Esophagus muscularis mucosa (tissue), 4 donors: ENCODE measurements at regions not wholly inside any gene's neighbourhood (a gene's known extent, or its start where the extent isn't known, plus 50 kb on each side); places are given as distances from the start of the nearest gene placed in this dataset.

Source experiments
- DNase-seq: peaks from one replicate; pipeline ENCODE4 v3.0.0-alpha.2; 2017; ENCODE audit errors: extremely low spot score
- H3K27ac ChIP-seq, 4 donors: fragments of 200-600 bp; sonication (generic); replicated peaks in 1 of 4; 1 replicate in 3 of 4; 2 replicates in 1 of 4; pipeline ENCODE4 v1.5.1; 2016 to 2019; ENCODE audit warnings: mild to moderate bottlenecking in 1 of 4
- H3K27me3 ChIP-seq, 4 donors: fragments of 200-600 bp; sonication (generic); one replicate each; pipeline versions ENCODE4 v1.5.1 to v1.6.0; 2016 to 2019
- H3K36me3 ChIP-seq, 4 donors: fragments of 200-600 bp; sonication (generic); one replicate each; pipeline ENCODE4 v1.5.1; 2016 to 2019
- H3K4me1 ChIP-seq, 4 donors: fragments of 200-600 bp; sonication (generic); one replicate each; pipeline ENCODE4 v1.5.1; 2016 to 2019
- H3K4me3 ChIP-seq, 4 donors: fragments of 200-600 bp; sonication (generic); 1 replicate in 2 of 4; 2 replicates in 2 of 4; pipeline ENCODE4 v1.5.1; 2016 to 2019; ENCODE audit warnings: mild to moderate bottlenecking in 4 of 4, moderate library complexity in 1 of 4
- H3K9me3 ChIP-seq, 4 donors: fragments of 200-600 bp; sonication (generic); 1 replicate in 3 of 4; 2 replicates in 1 of 4; pipeline ENCODE4 v1.5.1; 2016 to 2019
- EP300 ChIP-seq: sonication (generic); formaldehyde crosslinking; IDR thresholded peaks from one replicate; pipeline ENCODE4 v1.6.1; 2017; ENCODE audit warnings: antibody characterized with exemption
- POLR2A ChIP-seq: fragments of 450-650 bp; IDR thresholded peaks from one replicate; pipeline ENCODE4 v1.6.1; 2017; ENCODE audit warnings: antibody characterized with exemption, moderate library complexity, mild to moderate bottlenecking, low read depth
- POLR2AphosphoS5 ChIP-seq, 2 donors: sonication (generic); formaldehyde crosslinking; IDR thresholded peaks; one replicate each; pipeline ENCODE4 v1.6.1; 2017; ENCODE audit warnings: antibody characterized with exemption in 2 of 2
- WGBS: methylation state at CpG from one replicate; pipeline ENCODE4 v1.1.5; 2018; 5-methylcytosine and 5-hydroxymethylcytosine counted together
- intact Hi-C: fragments of 100-400 bp; cut with DNase I; formaldehyde crosslinking; loops from one replicate; pipeline ENCODE4 v1.15.1; 2023
- TF ChIP-seq, protein P1 (sequence below), 3 experiments: fragments of 200-600 bp in 2 of 3; fragments of 450-650 bp in 1 of 3; sonication (generic) in 2 of 3; IDR thresholded peaks; one replicate each; pipeline ENCODE4 v1.5.1; 2017 to 2019; ENCODE audit warnings: antibody characterized with exemption in 3 of 3, mild to moderate bottlenecking in 2 of 3, moderate library complexity in 1 of 3

DNA sequence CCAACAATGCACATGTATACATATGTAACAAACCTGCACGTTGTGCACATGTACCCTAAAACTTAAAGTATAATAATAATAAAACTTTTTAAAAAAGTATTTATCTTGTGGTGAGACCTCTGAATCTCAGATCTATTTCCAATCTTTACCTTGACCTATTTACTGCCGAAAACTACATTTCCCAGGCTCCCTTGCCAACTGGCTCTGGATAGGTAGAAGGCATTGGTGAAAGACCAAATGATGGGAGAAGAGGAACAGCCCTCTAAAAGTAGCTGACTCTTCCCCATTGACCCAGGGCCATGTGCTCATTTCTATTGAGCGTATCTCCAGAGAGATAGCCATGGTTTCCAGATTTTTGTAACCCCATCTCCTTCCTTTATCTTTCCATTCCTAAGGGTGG, 247.4 kb downstream of the GPAM start:
- 77% methylated on average over 3 of the region's 3 CpGs for WGBS
- H3K36me3 ChIP-seq = no peaks in the 10 kb centered on the region
- intact Hi-C loops = no loop called here
- TF ChIP-seq, protein P1, sequence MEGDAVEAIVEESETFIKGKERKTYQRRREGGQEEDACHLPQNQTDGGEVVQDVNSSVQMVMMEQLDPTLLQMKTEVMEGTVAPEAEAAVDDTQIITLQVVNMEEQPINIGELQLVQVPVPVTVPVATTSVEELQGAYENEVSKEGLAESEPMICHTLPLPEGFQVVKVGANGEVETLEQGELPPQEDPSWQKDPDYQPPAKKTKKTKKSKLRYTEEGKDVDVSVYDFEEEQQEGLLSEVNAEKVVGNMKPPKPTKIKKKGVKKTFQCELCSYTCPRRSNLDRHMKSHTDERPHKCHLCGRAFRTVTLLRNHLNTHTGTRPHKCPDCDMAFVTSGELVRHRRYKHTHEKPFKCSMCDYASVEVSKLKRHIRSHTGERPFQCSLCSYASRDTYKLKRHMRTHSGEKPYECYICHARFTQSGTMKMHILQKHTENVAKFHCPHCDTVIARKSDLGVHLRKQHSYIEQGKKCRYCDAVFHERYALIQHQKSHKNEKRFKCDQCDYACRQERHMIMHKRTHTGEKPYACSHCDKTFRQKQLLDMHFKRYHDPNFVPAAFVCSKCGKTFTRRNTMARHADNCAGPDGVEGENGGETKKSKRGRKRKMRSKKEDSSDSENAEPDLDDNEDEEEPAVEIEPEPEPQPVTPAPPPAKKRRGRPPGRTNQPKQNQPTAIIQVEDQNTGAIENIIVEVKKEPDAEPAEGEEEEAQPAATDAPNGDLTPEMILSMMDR (IDR thresholded peaks at IDR 0.05) = no peak
- TF ChIP-seq EP300 (no peak), POLR2AphosphoS5 (IDR thresholded peaks at IDR 0.05) (no peak)
- H3K9me3 ChIP-seq = peaks cover 0 to 5% (median 0%) of the 10 kb centered on the region in 4 donors
- H3K4me1 ChIP-seq = no peaks in the 10 kb centered on the region
- no peak for DNase-seq
- no peak overlapping the region for H3K27ac ChIP-seq
- H3K27me3 ChIP-seq = no peaks in the 10 kb centered on the region
- H3K4me3 ChIP-seq = no peak overlapping the region

DNA sequence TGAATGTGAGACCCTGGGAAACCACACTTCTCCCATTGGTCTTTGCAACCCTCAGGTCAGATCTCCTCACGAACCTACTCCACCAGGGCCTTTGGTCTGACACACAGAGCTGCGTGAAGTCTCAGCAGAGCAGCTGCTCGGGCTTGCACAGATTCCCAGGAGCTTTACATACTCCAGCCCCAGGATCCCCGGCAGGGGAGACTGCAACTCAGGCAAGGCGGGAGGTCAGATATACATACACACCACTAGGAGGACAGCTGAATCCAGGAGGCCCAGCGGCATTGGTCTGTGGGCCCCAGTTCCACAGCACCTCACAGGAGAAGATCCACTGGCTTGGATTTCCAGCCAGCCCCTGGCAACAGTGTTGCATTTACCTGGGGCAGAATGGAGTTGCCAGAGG, 239.2 kb downstream of the GPAM start:
- DNase-seq = no peak
- Histone ChIP-seq H3K27me3 (no peaks in the 10 kb centered on the region), H3K36me3 (no peaks in the 10 kb centered on the region), H3K9me3 (peaks cover 0 to 9% (median 0%) of the 10 kb centered on the region in 4 donors), H3K4me1 (no peaks in the 10 kb centered on the region), H3K4me3 (no peak overlapping the region), H3K27ac (no peak overlapping the region)
- TF ChIP-seq EP300 (no peak), POLR2AphosphoS5 (IDR thresholded peaks at IDR 0.05) (no peak), POLR2A (no peak)
- TF ChIP-seq, protein P1 (IDR thresholded peaks at IDR 0.05) = no peak
- no CpG with 5 or more reads among the region's 6 CpGs for WGBS
- intact Hi-C loops = no loop called here

DNA sequence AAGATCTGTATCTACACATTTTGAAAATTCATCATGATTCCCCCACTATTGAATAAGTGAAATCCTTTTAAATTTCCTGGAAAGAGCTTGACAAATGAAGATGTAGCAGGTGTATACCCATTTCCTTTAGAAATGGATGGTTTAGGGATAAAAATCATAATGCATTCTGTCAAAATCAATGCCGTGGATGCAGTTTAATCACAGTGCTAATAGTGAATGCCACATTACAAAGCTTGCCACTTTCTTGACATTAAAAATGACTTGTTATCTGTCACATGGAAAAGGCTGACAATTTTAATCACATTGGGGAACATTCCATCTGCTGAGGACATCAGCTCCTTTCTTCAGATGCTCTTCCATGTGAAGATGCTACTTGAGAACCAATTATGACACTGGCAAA, 229.6 kb downstream of the GPAM start:
- H3K27ac ChIP-seq = no peak overlapping the region
- 73% methylated on average over 1 of the region's 1 CpG for WGBS
- H3K9me3 ChIP-seq = peaks cover 0 to 12% (median 7%) of the 10 kb centered on the region in 4 donors
- intact Hi-C loops = no loop called here
- DNase-seq = no peak
- no peaks in the 10 kb centered on the region for H3K36me3 ChIP-seq
- no peaks in the 10 kb centered on the region for H3K27me3 ChIP-seq
- H3K4me1 ChIP-seq = no peaks in the 10 kb centered on the region
- H3K4me3 ChIP-seq = no peak overlapping the region
- TF ChIP-seq POLR2A = no peak
- TF ChIP-seq POLR2AphosphoS5 (IDR thresholded peaks at IDR 0.05) = no peak
- no peak for TF ChIP-seq EP300
- TF ChIP-seq, protein P1 (IDR thresholded peaks at IDR 0.05) = no peak

DNA sequence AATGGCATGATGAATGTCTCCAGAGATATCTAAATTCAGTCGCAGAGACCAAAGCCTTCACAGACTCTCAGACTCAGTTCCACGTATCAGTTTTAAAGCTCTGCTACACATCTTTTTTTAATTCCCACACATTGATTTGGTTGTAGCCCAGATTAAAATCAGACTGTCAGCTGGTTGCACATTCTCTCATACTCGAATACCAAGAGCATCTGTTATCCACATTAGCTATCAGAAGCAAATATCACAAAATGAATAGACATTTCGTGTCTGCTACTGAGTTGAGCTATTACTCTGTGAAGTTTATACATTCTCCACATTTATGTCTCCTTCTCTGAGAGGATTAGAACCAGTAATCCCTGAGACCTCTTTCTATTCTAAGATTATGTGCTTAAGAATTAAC, 229.2 kb downstream of the GPAM start:
- Histone ChIP-seq H3K4me3 (no peak overlapping the region), H3K4me1 (no peaks in the 10 kb centered on the region), H3K9me3 (peaks cover 0 to 12% (median 7%) of the 10 kb centered on the region in 4 donors), H3K36me3 (no peaks in the 10 kb centered on the region), H3K27me3 (no peaks in the 10 kb centered on the region), H3K27ac (no peak overlapping the region)
- DNase-seq = no peak
- WGBS = 69% methylated on average over 4 of the region's 4 CpGs
- intact Hi-C loops = no loop called here
- TF ChIP-seq, protein P1 (IDR thresholded peaks at IDR 0.05) = no peak
- TF ChIP-seq POLR2AphosphoS5 (IDR thresholded peaks at IDR 0.05) = no peak
- TF ChIP-seq EP300 = no peak
- TF ChIP-seq POLR2A = no peak

DNA sequence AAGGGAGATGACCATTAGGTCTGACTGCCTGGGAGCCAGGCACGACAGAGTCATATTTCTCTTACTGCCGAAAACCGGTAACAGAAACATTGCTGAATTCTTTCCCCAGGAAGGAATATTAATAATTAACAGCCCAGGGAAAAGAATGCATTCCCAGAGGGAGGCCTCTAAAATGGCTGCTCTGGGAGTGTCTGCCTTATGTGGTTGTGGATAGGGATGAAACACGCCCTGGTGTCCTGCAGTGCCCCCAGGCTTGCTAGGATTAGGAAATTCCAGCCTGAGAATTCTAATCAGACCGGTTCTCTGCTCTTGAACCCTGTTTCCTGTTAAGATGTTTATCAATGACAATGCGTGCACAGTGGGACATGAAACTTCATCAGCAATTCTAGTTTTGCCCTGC, 226.7 kb downstream of the GPAM start:
- peaks cover 0 to 12% (median 7%) of the 10 kb centered on the region in 4 donors for H3K9me3 ChIP-seq
- H3K27me3 ChIP-seq = no peaks in the 10 kb centered on the region
- no peaks in the 10 kb centered on the region for H3K36me3 ChIP-seq
- no peak overlapping the region for H3K4me3 ChIP-seq
- H3K27ac ChIP-seq = no peak overlapping the region
- TF ChIP-seq EP300 (no peak), POLR2A (no peak), POLR2AphosphoS5 (IDR thresholded peaks at IDR 0.05) (no peak)
- TF ChIP-seq, protein P1 (IDR thresholded peaks at IDR 0.05) = no peak
- no peak for DNase-seq
- no peaks in the 10 kb centered on the region for H3K4me1 ChIP-seq
- intact Hi-C loops = no loop called here
- WGBS = 93% methylated on average over 6 of the region's 6 CpGs
